ENCODE measurements at regions not wholly inside any gene's neighbourhood (a gene's known extent, or its start where the extent isn't known, plus 50 kb on each side); places are given as distances from the start of the nearest gene placed in this dataset.

DNA sequence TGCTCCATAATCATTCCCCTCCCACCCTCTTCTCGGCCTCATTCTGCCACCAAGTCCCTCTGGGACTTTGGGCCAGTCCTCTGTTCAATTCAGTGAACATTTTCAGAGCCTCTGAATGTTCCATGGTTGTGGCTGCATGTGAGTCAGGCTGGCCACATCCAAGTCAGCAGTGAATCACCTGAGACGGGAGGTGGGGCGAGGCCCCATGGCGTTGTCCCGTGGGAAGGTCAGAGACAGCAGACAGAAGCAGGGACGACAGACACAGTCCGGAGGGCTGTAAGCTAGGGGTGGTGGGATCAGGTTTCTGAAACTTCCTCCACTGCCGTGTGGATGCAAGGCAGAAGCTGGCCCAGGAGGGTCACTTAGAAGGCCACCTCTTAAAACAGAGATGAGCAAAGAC is 324.8 kb downstream of the MN1 start:
- no peak for DNase-seq (ENCODE audit: low read depth)

DNA sequence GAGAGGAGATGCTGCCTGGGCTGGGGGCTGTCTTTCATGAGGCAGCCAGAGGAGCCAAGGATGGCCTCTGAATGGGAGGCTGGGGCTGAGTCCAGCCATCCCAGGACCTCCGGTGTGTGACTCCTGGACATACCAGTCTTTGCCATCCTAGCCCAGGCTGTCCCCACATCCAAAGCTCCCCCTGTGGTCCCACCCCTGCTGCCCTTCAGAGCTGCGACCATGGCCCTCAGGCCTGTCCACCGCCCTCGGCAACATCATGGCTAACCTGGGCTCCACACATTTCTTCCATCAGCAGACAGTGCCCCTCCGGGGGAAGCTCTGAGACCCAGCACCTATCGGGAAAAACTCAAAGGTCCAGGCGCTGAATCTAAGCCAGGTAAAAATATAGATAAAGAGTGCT is 324.4 kb downstream of the MN1 start:
- no peak for DNase-seq (ENCODE audit: low read depth)

DNA sequence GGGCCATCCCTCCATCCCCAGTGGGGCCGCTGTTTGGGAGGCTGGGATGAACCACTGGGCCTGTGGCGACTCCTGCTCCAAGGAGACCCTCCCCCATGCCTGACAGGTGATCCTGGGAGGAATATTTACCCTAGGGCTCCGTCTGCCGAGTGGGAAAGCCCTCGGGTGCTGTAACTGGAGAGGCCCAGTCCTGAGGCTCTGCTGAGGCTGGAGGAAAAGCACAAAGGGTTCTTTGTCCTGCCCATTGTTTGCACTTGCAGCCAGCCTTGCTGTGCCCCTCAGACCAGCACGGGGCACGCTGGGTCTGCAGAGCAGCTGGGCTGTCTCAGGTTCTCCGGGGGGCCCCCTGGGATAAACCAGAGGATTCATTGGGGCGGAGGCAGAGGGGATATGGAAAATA is 321.1 kb downstream of the MN1 start:
- no peak for DNase-seq (ENCODE audit: low read depth)

DNA sequence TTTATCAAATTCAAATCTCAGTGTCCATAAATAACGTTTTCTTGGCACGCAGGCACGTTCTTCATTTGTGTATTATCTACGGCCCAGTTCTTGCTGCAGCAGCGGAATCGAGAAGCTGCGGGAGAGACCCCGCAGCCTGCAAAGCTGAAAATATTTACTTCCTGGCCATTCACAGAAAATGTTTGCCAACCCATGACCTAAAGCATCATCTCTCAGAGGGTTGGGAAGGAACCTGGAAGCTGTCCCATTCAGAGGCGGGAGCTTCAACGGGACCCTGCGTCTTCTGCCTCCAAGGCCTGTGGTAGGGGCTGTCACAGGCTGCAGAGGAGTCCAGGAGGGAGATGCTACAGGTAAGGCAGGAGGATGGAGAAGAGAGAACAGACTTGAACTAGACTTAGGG is 319.2 kb downstream of the MN1 start:
- DNase-seq (ENCODE audit: low read depth) = no peak

DNA sequence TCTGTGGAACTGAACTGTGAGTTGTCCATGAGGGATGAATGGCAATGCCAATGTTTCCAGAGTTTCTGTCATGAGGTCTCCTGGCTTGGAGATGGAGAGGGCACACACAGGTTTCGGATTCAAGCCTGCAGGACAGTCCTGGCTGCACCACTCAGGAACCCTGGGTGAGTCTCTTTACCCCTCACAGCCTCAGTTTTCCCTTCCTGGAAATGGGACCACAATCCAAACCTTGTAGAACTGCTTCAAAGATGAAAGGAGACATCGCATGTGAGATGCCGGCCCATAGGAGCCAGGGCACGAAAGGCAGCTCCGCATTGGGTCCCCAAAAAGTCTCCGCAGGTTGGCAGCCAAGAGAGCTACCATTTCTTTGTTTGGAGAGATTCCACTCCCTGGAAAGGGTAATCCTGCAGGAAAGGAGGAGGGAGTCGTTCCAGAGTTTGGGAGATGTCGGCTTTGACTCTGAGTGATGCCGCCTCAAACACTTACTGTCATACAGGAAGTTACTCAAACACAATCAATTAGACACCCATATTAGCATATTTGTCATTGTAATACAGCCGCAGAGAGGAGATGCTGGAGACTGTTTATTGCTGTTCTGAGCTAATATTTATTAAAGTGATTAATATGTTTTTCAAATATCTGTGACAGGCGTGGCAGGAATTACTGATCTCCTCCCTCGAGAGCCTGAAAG is 318.3 kb downstream of the MN1 start:
- no peak for DNase-seq (ENCODE audit: low read depth)

DNA sequence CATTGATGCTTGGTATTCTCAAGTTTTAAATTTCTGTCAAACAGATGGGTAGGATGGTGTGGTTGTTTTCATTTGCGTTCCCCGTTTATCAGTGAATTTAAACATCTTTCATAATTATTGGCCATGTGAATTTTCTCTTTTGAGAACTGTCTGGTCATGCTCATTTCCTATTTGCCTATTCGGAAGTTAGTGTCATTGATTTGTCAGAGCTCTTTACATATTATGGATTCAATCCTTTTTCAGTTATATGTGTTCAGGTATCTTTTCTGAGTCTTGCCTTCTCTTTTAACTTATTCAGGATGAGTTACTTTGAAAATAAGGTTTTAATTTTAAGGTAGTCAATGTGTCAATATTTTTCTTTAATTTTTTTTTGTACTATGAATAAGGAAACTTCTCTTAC is 315.7 kb downstream of the MN1 start:
- no peak for DNase-seq (ENCODE audit: low read depth)

DNA sequence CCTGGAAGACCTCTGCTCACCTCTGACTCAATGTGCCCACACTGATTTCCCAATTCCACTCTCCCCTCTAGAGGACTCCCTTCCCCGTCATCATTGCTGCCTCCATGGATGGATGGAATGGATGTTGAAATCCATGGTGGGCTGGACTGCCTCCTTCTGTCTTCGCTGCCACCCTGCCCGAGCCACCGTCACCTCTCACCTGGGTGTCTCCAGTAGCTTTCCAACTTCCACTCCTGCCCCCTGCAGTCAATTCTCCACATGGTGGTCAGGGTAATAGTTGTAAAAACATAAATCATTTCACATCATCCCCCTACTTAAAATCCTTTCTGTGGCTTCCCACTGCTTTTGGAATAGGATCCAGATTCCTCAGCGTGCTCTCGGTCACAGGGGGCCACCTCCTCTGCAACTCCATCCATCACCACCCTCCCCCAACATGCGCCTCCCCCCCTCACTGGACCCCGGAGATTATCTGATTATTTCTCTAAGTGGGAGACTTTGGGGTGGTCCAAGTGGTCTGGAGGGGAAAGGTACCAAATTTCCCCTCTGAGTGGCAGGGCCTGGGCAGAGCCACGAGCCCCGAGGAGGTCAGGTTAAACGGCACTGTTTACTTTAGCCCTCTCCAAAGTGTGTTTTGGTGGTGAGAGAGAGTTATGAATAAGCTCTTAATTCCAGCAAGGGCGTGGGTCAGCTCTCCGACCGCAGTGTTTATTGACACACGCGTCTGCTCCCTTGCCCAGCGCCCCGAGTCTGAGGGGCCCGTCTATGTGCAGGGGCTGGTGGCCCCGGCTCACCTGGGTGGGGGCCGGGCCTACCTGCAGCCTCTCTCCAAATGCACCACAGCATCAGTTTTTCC is 313.7 kb downstream of the MN1 start:
- no peak for DNase-seq (ENCODE audit: low read depth)

DNA sequence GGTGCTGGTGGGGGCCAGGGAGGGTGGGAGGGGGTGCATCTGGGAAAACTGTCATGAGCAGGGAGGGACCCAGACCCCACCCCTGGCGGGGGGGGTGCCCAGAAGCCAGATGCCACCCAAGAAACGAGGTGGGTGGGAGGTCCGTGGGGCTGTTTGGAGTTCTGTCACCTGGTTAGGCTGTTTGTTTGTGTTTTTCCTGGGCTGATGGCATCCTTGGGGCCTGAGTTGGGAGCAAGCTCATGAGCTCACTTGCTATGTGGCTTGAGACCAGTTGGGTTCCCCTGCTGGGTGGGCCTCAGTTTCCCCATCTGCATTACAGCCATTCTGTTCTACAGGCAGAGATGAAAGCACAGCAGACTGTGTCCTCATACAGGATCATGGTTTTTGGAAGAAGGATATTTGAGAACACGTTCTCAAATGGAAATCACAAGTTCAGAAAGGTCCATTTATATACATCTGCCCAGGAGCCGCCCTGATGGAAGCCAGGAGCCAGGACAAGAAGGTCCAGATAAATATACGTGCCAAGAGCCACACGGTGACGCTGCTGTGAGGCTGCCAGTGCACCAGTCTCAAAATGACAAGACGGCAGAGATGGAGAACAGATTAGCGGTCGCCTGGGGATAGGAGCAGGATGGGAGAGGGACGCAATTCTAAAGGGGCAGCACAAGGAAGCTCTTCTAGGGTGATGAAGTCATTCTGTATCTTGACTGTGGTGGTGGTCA is 312.9 kb downstream of the MN1 start:
- DNase-seq (ENCODE audit: low read depth) = no peak

DNA sequence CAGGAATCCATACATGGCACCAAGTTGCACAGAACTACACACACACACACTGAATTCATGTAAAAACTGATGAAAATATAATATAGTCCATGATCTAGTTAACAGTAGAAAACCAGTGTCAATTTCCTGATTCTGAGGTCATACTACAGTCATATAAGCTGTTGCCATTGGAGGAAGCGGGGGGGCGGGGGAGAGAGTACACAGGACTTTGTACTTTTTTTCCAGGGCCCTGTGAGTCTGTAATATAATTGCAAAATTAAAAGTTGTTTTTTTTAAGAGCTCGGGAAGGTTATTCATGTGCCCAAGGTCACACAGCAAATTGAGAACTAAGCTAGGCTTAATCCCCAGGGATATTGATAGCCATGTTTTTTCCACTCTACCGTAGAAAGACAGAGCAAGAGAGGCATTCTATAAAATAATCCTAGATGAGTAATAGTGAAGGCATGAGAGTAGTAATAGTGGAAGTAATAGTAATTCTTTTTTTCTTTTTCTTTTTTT is 312.3 kb downstream of the MN1 start:
- no peak for DNase-seq (ENCODE audit: low read depth)

DNA sequence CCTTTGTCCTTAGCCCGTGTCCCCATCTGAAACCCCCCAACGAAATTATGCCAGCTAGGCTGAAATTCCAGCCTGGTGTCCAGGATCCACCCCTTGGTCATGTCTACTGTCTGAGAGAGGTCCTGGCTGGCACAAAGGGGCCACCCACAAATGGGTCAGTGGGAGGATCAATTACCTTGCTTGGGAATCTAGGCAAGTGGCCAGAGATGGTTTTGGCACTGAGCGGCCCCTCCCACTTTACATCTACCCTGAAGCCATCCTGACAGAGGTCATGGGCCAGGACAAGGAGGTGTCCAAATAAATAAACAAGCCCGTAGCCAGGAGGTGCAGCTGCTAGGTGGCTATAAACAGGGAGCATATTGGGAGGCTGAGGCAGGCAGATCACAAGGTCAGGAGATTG is 311.5 kb downstream of the MN1 start:
- DNase-seq (ENCODE audit: low read depth) = no peak

DNA sequence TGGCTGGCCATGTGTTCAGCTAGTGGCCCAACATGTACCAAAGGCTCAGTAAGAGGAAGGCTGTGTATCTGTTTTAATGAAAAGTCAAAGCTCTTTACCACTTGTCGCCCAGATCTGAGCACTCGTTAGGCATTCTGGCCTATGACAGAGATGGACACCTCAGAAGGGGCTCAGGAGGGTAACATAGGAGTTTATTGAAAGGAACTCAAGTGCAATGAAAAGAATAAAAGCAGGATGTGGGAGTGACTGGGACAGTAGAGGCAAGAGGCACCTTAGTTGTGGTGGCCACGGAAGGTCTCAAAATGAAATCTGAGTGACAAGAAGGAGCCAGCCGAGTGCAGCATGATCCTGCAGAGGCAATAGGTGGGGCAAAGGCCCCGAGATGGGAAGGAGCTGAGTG is 309.7 kb downstream of the MN1 start:
- DNase-seq (ENCODE audit: low read depth) = no peak

DNA sequence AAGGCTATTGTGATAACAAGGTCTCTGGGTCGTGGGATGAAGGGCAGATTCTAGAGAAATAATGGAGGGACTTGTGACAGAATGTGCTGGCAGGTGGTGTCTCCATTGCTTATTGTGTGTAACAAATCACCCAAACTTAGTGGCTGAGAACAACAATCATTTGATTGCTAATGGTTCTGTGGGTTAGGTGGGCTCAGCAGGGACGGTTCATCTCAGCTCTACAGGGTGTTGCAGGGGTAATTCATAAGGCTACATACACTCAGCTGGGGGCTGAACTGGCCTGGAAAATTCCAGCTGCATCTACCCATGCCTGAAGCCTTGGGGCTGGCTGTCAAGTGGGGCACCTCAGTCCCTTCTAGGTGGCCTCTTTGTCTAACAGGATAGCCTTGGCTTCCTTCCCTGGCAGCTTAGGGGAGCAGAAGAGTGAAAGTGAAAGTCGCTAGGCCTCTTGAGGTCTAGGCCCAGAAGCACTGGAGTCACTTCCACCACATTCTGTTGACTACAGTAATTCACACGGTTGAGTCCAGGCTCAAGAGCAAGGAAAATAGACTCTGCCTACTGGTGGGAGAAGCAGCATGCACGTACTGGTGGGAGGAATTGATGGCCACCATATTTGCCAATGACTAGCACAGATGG is 308.9 kb downstream of the MN1 start:
- DNase-seq (ENCODE audit: low read depth) = no peak

DNA sequence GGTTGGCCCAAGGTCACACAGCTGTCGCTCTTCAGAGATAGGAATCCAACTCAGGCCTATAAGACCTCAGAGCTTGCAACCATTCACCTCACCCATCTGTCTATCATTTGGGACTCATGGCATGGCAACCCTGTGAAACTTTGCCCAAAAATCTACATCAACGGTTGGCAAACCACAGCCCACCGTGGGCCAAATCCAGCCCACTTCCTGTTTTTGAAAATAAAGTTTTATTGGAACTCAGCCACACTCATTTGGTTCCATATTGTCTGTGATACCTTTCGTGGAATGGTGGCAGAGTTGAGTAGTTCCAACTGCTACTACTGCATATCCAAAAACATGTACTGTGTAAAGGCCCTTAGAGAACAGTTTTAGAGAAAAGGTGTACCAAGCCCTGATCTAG is 307.8 kb downstream of the MN1 start:
- DNase-seq (ENCODE audit: low read depth) = no peak

DNA sequence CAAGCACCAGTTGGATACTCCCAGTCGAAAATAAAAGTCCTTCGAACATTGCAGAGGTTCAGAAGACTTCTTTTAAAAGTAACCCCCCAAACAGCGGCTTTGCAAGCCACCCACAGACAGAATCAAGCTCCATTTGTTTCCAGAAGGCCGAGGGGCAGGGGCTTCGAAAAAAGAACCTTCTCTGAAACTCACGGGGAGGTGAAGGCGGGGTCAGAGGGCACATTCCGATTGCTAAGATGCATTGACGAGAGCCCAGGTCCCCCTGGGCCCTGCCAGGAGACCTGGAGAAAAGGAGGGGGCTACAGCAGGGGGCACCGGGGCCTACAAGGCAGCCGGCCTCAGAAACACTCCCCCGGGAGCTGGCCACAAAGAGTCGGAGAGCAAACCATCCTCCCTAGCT is 306.8 kb downstream of the MN1 start:
- DNase-seq (ENCODE audit: low read depth) = no peak

DNA sequence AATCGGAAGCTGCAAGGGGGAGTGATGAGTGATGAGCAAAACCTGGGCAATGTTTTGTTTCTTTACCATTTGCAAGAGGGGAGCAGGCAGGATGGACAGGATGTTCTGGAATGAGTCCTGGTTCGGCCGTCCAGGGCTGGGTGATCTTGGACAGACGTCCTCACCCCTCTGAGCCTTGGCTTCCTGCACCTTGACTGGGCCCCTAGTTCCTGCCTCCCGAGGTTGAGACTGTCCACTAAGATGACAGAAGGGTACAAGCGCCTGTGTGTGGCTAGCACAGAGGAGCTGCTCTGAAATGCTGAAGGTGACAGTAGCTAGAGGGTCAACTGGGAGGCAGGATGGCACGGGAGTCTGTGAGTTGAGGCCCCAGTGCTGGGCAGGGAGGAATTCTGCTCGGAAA is 306.2 kb downstream of the MN1 start:
- no peak for DNase-seq (ENCODE audit: low read depth)

DNA sequence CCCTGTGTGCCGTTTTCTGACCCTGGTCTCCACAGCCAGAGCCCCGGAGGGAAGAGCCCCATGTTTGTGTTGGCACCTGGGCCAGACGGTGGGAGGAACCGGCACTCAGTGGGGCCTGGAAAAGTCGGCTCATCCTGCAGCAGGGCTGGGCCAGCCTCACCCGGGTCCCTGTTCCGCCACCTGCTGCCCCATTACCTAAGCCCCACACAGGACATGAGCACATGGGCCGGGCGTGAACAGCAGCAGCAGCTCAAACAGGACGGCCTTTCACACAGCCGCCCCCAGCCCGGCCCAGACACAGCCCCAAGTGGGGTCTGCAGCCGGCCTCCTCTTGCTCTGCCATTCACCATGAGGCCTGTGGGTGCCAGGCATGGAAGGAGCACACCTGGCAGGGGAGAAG is 302.4 kb downstream of the MN1 start:
- no peak for DNase-seq (ENCODE audit: low read depth)

DNA sequence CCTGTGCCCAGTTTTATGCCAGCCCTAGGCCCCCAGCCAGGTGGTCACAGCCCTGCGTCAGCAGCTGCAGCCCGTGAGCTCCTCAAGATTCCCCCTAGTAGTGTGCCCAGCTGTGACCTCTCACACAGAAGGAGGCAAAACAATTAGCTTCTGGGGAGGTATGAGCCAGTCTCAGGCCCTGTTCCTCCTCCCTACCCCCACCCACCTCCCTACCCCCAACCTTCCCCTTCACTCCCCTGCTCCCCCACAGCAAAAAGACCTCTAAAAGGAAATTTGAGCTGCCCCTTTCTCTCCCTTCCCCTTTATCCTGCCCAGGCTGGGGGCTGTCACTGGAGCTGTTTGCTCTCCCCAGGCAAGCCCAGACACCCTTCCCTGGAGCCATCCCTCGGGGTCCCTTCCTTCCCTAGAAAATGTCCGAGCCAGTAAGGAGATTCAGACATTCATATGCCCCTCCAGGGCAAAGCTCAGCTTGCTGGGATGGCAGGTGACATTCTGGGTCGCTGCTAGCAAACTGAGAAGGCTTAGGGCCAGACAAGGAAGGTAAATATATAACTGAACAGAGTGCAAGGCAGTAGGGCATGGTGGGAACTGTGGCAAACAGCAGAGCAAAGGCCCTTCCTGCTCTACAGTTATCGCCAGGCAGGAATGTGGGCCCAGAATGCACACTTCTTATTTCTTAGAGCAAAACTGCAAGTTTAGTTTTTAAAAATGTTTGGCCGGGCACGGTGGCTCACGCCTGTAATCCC is 300.2 kb downstream of the MN1 start:
- no peak for DNase-seq (ENCODE audit: low read depth)

DNA sequence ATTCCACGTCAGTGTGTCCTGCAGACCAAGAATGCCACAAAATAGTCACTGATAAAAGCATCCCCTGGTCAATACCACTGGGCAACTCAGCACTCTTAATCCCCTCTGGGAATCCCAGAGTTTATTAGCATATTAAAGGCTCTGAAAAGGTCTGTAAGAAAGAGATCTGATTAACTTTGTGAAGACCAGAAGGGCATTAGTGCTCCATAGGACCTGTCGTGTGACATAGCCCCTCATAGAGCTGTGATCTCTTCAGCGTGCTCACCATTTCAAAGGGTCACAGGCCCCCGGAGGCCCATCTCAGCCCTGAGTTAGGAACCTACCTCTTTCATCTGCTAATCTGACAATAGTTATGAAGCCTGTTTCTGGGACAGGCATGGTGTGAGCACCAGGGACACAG is 299.2 kb downstream of the MN1 start:
- DNase-seq (ENCODE audit: low read depth) = no peak

DNA sequence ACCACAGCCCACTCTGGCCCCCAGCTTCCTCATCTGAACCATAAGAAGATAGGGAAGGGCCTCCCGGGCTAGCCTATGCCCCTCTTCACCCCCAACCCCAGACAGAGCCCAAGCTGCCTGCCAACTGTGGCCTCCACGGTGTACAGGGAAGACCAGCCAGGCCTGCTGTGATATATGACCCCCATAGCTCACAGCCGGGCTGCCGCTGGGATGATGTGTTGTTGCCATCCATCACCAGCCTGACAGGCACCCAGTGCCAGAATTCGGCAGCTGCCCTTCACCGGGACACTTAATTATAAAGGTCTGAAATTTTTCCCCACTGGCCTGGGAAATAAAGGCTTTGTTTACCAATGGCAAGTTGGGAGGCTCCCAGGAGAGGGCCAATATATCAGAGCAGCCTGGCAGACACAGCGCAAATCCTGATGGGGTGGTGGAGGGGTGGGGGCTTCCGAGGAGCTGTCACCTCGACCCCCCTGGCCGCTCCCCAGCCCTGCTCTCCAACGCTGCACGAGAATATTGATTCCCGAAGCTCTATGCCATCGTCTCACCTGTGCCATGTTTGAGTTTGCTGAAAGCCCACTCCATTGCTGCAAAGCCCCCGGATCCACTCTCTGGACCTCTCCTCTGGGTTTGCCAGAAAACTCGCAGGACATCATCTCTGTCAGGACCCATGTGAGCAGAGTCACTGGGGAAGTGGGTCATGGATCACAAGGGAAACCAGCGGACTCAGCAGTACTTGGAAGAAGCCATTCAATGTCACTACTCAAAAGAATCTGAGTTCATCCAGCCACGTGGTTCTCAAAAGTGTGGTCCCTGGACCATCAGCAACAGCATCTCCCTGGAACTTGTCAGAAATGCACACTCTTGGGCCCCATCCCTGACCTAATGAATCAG is 296.9 kb downstream of the MN1 start:
- DNase-seq (ENCODE audit: low read depth) = no peak

DNA sequence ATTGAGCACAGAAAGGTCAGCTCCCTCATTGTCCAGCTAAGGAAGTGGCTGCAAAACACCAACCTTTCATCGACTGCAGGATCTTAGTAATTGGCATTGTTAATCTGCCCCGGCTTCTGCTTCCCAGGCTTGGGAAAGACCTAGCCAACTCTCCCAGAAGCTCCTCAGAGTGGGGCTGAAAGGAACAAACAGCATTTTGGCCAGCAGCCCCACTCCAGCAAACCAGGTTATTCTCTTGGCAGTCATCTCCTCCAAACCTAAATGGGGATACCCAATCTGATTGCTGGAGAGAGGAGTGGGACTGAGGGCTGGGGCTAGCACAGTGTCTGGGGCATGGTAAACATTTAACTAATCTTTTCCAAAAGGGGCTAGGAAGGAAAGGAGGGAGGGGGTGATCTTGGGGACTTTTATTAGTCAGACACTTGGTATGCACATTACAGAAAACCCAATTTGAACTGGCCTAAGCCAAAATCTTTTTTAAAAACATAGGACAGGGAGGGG is 294.4 kb downstream of the MN1 start:
- DNase-seq (ENCODE audit: low read depth) = no peak
